ENCODE measurements at regions not wholly inside any gene's neighbourhood (a gene's known extent, or its start where the extent isn't known, plus 50 kb on each side); places are given as distances from the start of the nearest gene placed in this dataset.
"Not testable (repeated sequence)": the region's sequence is repeated elsewhere in the genome, so short reads cannot be mapped to it uniquely, and the experiment has no call there.

DNA sequence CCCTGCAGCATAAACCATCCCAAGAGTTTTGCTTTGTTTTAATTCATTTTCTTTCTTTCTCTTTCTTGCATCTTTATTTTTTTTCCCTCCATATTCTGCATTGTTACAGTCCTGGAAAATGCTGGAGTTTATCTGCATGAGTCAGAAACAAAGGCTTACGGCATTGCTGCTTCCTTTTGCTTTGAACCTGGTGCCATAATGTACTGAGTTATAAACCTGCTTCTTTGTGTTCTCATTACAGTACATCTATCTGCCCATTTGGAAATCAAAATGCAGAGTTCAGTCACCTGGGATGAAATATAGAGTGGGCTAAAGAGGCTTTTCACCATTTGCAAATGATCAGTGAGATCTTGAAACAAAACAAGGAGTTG lies 1009.2 kb upstream of the FANCL start:
- DNase-seq (ENCODE audit: low read depth in 4 of 4, low spot score in 3 of 4) = no peak

DNA sequence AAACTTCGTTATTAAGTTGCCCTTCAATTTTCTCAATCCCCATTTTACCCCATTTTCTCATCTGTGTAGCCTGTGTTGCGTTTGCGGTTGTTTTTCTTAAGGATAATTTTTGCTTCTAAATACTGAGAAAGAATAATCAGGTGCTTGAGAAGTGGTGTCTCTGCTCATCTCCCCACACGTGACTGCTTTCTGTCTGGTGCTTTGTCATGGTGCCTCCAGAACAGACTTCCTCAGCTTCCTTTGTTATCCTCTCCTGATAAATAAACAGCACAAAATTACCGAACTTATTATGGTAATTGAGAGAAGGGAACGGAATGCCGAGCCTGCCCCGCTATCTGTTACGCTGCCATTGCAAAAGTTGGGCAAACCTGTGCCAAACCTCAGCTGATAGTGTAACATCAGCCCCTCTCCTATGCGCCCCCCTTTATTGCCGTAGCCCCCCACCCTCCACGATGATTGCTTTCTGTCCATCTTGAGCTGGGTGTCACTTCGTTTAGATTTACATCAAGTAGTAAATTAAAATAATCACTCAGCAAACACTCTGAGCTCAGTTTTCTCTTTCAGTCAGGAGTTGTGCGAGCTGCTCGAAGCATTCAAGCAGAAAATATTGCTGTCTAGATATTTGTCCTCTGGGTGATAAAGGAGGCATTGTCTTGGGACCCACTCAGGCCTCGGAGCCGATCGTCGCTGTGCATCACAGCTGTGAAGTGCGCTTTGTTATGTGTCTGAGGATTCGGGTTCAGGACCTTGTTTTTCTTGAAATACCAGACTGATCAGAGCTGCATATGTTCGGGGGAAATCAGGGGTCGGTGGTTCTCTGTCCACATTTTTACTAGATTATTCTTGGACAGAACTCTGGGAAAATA lies 1008.5 kb upstream of the FANCL start:
- DNase-seq (ENCODE audit: low read depth in 4 of 4, low spot score in 3 of 4) = peak in 1 of 4 donors; percentile 1

DNA sequence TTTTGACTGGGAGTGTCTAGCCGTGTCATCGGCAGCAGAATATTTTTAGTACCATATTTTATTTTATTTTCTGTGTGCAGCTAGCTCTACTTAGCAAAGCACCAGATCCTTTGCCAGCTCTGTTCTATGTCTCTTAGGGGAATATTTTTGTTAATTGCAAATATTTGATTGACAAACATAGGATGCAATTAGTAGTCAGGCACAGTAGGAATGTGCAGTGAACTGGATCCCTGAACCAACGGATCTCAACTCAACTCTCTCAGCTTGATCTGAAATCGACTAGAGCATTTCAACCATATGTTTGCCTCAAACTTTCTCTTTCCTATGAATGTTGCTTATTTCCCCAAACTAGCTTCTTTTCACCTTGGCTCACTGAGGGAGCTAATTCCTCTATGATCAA lies 998.0 kb upstream of the FANCL start:
- DNase-seq (ENCODE audit: low read depth in 4 of 4, low spot score in 3 of 4) = no peak

DNA sequence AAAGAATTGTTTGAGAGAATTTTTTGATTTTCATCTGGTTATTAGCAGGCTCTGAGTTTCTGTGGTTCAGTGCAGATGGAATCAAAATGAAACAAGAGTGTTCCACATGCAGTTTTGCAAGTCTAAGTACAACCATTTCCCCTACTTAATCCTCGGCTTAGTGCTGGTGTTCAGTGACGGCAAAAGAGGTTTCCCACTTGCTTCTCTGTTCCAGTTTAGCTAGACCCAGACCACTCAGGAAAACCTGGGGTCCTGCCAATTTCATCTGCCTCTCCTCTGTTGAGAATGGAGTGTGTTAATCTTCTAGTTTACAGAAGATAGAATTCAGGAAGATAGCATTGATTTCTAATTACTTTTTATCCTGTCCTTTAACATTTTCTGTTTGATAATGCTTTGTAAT lies 996.2 kb upstream of the FANCL start:
- DNase-seq (ENCODE audit: low read depth in 4 of 4, low spot score in 3 of 4) = no peak

DNA sequence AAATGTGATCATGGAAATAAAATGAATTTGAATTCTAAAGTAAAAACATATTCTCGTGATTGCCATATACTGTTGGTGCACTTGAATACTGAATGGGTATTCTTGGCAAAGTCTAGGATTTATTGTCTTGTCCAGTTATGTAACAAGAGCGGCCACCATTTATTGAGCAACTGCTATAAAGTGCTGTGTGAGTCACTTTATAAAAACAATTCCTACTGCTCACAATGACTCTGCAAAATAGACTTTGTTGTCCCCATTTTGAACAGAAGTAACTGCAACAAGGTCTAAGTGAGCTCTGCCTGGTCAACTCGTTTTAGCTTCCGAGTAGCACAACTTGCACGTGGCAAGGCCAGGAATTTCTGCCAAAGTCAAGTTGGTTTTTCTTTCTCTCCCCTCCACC lies 995.6 kb upstream of the FANCL start:
- DNase-seq (ENCODE audit: low read depth in 4 of 4, low spot score in 3 of 4) = no peak

DNA sequence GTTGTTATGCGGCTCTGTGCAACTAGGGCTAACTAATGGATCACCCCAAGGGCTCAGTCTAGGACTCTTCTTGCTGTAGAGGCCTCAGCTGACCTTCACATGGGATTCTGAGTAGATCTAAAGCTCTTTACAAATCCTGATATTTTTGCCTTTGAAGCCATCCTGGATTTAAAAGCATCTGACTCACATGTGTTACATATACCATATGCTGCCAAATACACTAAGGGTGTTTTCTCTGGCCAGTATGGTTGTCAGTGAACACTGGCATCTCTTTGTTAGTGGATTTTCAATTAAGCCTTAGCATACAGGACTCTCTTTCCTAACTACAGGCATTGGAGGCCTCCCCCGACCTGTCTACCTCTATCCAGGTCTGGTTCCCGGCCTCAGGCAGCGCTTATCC lies 992.8 kb upstream of the FANCL start:
- no peak for DNase-seq (ENCODE audit: low read depth in 4 of 4, low spot score in 3 of 4)

DNA sequence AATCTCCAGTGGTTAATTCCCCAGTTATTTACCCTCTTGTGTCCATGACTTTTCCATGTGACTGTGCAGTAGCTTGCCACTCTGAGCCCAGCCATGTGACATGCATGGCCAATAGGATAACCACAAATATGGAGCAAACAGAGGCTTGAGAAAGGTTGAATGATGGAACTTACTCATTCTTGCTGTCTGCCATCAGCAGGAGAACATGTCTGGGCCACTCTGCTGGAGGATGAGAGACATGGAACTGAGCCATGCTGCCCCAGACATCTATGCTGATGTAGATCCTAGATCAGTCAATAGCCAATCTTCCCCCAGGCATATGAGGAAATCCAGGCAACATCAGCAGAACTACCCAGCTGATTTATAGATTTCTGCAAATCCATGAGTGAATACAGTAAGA lies 992.3 kb upstream of the FANCL start:
- no peak for DNase-seq (ENCODE audit: low read depth in 4 of 4, low spot score in 3 of 4)

DNA sequence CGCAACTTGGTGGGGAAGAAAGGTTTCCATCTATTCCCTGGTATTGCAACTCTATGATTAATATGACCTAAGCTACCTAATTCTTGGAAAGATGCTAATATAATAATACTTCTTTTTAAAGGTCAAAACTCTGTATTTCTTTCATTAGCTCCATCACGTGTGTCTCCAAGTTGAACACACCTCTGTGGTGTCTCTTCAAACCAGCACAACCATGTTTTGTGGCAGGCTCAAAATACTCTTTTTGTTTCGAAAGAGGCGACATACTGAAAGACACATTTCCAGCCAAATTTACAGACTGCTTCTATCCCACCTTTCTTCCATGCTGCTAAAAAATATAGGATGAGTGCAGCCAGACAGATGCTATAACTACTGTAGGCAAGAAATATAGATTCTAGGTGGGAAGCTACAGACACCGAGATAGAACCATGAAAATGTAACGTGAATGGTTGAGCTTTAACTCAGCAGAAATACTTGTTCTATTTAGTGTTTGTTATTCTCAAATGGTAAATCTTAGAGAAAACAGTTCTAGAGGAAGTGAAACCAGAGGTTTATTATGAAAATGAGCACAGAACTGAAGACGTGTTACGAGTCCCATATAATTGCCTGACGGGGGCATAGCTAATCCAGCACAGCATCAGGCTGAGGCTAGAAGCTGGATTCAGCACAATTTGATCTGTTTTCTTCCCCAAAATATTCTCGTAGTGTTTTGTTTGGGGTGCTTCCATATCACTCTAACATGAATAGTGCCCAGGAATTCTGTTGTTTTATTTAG lies 991.5 kb upstream of the FANCL start:
- DNase-seq (ENCODE audit: low read depth in 4 of 4, low spot score in 3 of 4) = no peak

DNA sequence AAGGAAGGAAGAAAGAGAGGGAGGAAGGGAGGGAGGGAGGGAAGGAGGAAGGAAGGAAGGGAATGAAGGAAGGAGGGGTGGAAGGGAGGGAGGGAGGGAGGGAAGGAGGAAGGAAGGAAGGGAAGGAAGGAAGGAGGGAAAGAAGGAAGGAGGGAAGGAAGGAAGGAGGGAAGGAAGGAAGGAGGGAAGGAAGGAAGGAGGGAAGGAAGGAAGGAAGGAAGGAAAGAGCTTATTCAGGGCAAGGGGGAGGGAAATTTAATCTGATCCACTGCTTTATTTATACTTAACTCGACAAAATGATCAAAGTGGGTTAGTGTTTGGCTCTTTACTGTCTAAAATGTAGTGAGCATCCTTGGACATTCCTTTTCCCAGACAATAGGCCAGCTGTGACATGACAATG lies 985.2 kb upstream of the FANCL start:
- not testable (repeated sequence) for DNase-seq (ENCODE audit: low read depth in 4 of 4, low spot score in 3 of 4)

DNA sequence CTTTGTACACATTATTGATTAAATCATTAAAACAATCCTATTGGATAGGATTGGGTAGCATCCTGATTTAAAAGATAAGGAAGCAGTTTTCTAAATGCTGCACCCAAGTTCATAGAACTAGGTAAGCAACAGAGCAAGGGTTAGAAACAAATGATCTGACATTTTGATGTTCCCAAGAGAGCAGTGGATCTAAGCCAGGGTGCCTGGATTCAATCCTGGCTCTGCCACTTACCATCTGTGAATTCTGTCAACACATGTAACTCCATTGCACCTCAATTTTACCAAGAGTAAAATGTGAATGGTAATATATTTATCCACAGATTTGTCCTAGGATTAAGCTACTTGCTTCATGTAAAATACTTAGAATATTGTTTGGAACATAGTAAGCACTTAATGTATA lies 982.6 kb upstream of the FANCL start:
- DNase-seq (ENCODE audit: low read depth in 4 of 4, low spot score in 3 of 4) = no peak

DNA sequence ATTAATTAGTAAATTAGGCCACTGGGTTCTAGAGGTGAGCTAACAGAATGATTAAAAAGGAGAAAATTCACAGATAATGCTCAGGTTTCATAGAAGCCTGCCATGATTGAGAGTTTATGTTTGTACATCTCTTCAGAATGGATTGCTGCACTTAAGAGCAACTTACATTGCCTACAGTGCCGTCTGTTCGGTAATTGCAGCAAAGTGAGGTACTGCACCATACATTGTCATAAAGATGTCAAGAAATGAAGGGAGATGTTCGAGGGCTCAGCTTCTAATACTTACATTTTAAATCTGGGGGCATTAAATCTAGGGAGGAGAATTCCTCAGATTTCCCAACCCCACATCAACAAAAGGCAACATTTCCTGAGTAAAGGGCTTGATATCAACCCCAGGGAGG lies 976.2 kb upstream of the FANCL start:
- DNase-seq (ENCODE audit: low read depth in 4 of 4, low spot score in 3 of 4) = no peak

DNA sequence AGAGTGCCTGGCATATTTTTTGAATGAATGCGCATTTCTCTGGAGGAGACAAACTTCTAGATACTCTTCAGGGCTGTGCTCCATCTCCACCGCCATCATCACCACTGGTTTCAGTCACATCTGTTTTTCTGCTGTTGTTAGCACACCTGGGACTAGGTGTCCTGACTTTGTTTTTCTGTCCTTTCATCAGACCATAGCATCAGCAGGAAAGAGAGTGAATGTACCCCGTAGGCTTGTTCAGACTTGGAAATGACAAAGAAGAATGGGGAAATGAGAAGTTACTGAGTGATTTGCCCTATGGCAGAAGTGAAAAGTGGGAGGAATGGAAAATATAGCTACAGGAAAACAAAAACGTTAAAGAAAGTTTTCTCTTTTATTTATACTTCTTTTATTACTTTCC lies 965.2 kb upstream of the FANCL start:
- no peak for DNase-seq (ENCODE audit: low read depth in 4 of 4, low spot score in 3 of 4)

DNA sequence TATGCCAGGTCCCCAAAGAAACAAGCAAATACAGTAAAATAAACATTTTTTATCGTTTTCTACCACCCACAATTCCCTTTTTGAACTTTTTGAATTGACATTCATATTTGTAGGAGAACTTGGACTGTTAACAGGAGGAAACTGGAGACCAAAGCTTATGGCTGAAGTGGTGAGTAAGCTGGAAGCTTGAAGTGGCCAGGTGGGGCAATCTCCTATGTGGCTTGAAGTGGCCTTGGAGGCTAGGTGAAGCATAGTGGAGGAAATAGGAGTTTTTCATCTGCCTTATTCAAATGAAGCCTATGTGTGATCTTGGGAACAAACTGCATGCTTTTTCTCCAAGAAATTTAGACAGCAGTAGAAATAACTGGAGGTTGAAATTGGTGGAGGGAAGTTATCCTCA lies 962.9 kb upstream of the FANCL start:
- no peak for DNase-seq (ENCODE audit: low read depth in 4 of 4, low spot score in 3 of 4)

DNA sequence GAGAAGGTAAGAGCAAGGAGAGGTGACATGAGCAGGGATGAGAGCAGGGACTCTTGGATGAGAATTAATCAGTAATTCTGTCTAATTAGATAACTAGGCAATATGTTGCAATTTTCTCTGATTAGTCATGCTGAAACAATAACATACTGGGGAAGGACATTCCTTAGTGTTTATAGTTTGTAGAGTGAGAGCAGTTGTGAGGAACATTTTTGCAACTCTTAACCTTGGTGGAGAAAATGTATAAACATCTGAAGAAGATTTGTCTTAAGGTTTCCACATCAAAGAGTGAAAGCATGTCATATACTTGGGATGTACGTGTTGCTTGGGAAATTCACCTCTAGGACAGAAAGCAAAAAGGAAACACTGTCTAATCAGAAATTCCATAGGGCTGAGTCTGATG lies 955.4 kb upstream of the FANCL start:
- no peak for DNase-seq (ENCODE audit: low read depth in 4 of 4, low spot score in 3 of 4)

DNA sequence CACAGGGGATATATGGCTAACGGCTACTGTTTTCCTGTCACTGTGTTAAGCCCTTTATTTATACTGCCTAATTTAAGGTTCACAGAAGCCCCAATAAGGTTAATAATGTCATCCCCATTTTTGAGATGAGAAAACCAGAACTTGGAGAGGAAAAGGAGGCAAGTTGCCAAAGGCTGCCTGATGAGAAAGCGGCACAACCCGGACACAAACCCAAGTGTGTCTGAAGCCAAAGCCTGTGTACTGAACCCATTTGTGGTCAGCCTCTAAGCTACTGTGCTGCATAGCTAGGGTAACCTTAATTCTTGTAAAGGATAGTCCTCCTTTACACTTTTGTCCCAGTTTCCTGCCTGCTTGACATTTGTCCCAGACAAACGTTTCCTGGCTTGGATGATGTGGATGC lies 954.7 kb upstream of the FANCL start:
- DNase-seq (ENCODE audit: low read depth in 4 of 4, low spot score in 3 of 4) = no peak

DNA sequence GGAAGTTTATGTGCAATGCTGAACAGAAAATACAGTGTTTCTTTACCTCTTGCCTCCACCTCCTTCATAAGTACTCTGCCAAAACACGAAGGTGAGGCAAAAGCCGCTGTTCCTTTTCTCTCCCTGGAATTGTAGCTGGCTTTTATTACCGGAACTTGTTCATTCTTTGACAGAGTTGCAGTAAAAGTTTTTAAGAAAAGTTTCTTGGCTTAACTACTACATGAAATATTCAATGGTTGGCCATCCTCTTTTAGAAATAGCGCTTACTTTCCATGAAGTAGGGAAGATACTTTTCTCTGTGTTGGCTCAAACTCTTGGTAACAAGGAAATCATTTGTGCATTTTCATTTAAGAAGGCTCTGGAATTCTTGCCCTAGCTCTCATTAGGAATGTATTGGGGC lies 950.7 kb upstream of the FANCL start:
- no peak for DNase-seq (ENCODE audit: low read depth in 4 of 4, low spot score in 3 of 4)

DNA sequence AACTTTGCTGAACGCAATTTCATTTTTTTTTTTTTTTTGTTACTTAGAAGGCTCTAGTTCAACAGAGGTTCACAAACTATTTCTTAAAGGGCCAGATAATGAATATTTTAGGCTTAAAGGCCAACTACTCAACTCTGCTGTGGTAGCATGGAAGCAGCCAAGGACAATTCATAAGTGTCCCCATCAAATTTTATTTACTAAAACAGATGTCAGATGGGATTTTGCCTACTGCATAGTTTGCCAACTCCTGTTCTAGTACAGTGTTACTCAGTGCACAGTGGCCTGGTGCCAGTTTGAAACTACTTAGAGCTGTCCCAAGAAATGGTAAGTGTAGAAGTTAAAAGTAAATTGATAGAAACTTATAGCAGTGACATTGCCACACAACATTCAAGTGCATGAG lies 949.4 kb upstream of the FANCL start:
- no peak for DNase-seq (ENCODE audit: low read depth in 4 of 4, low spot score in 3 of 4)

DNA sequence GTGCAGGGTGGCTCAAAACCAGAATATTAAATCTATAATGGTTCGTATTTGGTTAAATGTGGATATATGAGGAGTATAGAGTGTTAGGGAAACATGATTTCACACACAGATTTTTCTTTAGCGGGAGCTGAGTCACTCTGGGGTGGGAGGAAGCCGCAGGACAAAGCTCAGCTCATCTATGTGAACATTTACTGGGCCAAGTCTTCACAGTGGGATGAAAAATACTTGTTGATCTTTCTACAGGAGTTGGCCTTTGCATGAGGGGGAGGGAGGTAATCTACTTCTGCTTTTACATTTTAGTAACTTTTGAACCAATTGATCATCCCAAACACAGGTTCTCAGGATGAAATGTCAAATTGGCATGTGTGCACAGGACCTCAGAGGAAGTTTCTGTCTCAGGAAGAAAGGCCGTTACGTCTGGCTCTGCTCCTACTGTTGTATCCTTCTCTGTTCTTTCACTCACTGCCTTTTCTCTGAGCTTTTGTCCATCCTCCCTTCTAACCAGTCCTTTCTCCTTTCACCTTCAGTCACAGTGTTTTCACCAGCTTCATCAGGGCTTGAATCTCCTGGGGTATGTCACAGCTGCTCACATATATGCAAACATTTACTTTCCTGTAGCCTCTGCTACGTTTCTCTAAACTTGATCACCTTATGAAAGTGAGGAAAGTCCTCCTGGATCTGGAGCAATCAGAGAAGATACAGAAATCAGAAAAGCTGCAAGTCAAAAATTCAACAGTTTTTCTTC lies 943.3 kb upstream of the FANCL start:
- DNase-seq (ENCODE audit: low read depth in 4 of 4, low spot score in 3 of 4) = no peak

DNA sequence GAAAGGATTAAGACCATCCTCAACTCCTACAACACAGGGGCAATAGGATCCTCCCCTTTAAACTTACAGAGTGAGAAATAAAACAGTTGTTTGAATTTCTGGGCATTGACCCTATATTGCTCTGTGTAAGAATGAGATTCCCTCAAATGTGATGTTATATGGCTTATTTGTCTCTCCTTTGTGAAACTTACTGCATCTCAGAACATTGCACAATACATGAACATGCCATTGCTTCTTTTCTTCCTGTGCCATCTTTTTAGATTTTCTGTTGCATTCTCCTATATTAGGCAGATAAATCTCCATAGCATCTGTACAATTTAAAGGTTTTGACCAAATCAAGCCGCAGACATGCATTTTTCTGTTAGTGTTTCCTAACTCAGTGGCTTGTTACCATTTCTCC lies 941.9 kb upstream of the FANCL start:
- DNase-seq (ENCODE audit: low read depth in 4 of 4, low spot score in 3 of 4) = no peak

DNA sequence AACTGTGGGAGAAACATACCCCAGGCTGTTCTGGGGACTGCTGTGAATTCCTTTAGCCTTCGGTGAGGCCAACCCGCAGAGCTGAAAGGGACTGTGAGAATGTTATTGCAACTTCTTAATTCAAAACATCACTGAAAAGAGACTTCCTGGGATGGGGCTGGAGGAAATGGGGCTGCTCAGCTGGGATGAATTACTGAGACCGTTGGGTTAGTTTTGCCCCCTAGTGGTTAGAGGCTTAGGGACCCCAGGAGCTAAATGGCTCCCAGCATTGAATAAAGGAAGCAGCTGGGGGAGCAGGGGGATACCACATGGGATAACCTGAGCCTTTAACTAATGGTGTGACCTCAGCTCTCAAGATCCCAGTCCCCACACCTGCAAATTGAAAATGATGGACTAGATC lies 941.1 kb upstream of the FANCL start:
- peak in 1 of 4 donors; percentile 6 for DNase-seq (ENCODE audit: low read depth in 4 of 4, low spot score in 3 of 4)

DNA sequence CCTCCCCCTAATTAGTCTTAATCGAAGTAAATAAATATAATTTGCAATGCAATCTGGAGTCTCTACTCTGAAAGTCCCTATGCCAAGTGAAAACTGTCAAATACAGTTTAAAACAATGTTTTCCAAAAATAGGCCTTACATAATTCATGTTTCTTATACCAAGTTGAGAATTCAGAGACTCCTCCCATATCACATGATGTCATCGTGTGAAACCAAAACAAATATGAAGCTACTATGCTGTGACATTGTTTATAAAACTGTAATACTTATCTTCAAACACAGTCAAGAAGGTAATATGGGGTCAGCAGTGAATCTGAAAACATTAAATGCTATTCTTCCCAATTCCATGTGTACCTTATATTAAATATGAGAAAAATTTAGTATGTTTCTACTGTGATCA lies 940.2 kb upstream of the FANCL start:
- DNase-seq (ENCODE audit: low read depth in 4 of 4, low spot score in 3 of 4) = no peak

DNA sequence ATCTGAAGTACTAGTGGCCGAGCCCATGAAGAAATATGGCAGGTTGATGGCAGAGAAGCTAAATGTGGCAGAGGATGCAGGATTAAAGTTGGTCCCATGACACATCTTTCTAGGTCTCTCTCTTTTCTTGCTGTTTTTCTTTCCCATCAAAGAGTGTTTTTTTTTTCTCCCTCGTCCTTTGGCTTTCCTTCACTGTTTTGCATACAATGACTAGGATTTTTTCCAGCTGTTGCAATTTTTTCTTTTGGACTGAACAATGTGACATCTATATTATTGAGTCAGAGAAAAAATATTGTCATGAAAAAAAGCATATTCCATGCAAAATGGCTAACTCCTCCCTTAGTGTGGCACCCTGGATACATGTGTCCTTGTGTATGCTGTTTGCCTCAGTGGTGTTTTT lies 939.5 kb upstream of the FANCL start:
- DNase-seq (ENCODE audit: low read depth in 4 of 4, low spot score in 3 of 4) = no peak

Measured in right renal pelvis (tissue), 4 donors.